HEK293 (cell line): ENCODE measurements at regions not wholly inside any gene's neighbourhood (a gene's known extent, or its start where the extent isn't known, plus 50 kb on each side); places are given as distances from the start of the nearest gene placed in this dataset.

Experiments used
- CTCF ChIA-PET: fragments of 350-600 bp; formaldehyde crosslinking; extraction: SDS; loops from one replicate; lab custom pipeline; 2021; ENCODE audit warnings: antibody characterized with exemption; lab: Yijun Ruan, JAX
- POLR2A ChIA-PET: fragments of 300-600 bp; formaldehyde crosslinking; extraction: SDS; loops from one replicate; lab custom pipeline; 2020; ENCODE audit warnings: antibody characterized with exemption, inconsistent platforms; lab: Yijun Ruan, JAX
- H3K27ac ChIP-seq: fragments of 200-500 bp; sonication (Bioruptor generic); 2 replicates; pipeline ENCODE4 v1.5.1; 2014; ENCODE audit warnings: low read depth, low read length, control low read depth, inconsistent platforms; ENCODE audit errors: extremely low read depth
- H3K36me3 ChIP-seq, 2 experiments: fragments of 200-500 bp in 1 of 2; sonication (Bioruptor generic) in 1 of 2; 1 replicate in 1 of 2; 2 replicates in 1 of 2; pipeline ENCODE4 v1.5.1; 2014 to 2017; ENCODE audit warnings: inconsistent platforms in 2 of 2, low read length in 2 of 2; ENCODE audit not compliant: control insufficient read depth in 2 of 2, insufficient read depth in 1 of 2
- H3K4me1 ChIP-seq: fragments of 200-500 bp; sonication (Bioruptor generic); 2 replicates; pipeline ENCODE4 v1.5.1; 2014; ENCODE audit warnings: mild to moderate bottlenecking, low read length, inconsistent platforms; ENCODE audit not compliant: control insufficient read depth, insufficient read depth
- H3K4me3 ChIP-seq: 2 replicates; pipeline ENCODE4 v1.5.1; 2011; ENCODE audit warnings: low read depth, mild to moderate bottlenecking, control low read depth, low read length, moderate library complexity
- H3K9me3 ChIP-seq: fragments of 200-500 bp; sonication (Bioruptor generic); 2 replicates; pipeline ENCODE4 v1.5.1; 2014; ENCODE audit warnings: low read depth, low read length, inconsistent platforms; ENCODE audit not compliant: control insufficient read depth, insufficient read depth
- EGR2 ChIP-seq: fragments of 450-650 bp; formaldehyde crosslinking; IDR thresholded peaks from 2 replicates; pipeline ENCODE4 v1.5.1; 2016; ENCODE audit warnings: low read depth, missing biosample characterization, missing genetic modification characterization
- GLI4 ChIP-seq: fragments of 450-650 bp; formaldehyde crosslinking; IDR thresholded peaks from 2 replicates; pipeline ENCODE4 v1.5.1; 2016; ENCODE audit warnings: missing biosample characterization, missing genetic modification characterization
- HOXC10 ChIP-seq: sonication (generic); formaldehyde crosslinking; IDR thresholded peaks from 2 replicates; pipeline ENCODE4 v1.8.1; 2023; ENCODE audit warnings: mild to moderate bottlenecking, missing genetic modification reagents
- KLF17 ChIP-seq: fragments of 450-650 bp; formaldehyde crosslinking; IDR thresholded peaks from 2 replicates; pipeline ENCODE4 v1.5.1; 2016; ENCODE audit warnings: missing biosample characterization, missing genetic modification characterization
- MEIS1 ChIP-seq: sonication (generic); formaldehyde crosslinking; IDR thresholded peaks from 2 replicates; pipeline ENCODE4 v1.8.1; 2022; ENCODE audit warnings: missing genetic modification reagents, mild to moderate bottlenecking, borderline replicate concordance
- PRDM1 ChIP-seq: fragments of 450-650 bp; formaldehyde crosslinking; IDR thresholded peaks from 2 replicates; pipeline ENCODE4; 2016; ENCODE audit warnings: missing biosample characterization, missing genetic modification characterization
- PRDM10 ChIP-seq: fragments of 450-650 bp; formaldehyde crosslinking; IDR thresholded peaks from 2 replicates; pipeline ENCODE4 v1.5.1; 2016; ENCODE audit warnings: missing biosample characterization, missing genetic modification characterization
- PRDM6 ChIP-seq: fragments of 450-650 bp; formaldehyde crosslinking; IDR thresholded peaks from 2 replicates; pipeline ENCODE4 v1.5.1; 2017; ENCODE audit warnings: missing biosample characterization, missing genetic modification characterization
- ZBTB8A ChIP-seq: fragments of 450-650 bp; formaldehyde crosslinking; IDR thresholded peaks from 2 replicates; pipeline ENCODE4 v1.5.1; 2016; ENCODE audit warnings: missing biosample characterization, missing genetic modification characterization
- ZFHX2 ChIP-seq: fragments of 450-650 bp; formaldehyde crosslinking; conservative IDR thresholded peaks from 2 replicates; pipeline ENCODE4 v1.5.1; 2016; ENCODE audit warnings: missing biosample characterization, missing genetic modification characterization
- ZNF138 ChIP-seq: fragments of 450-650 bp; formaldehyde crosslinking; IDR thresholded peaks from 2 replicates; pipeline ENCODE4 v1.5.1; 2016; ENCODE audit warnings: missing biosample characterization, missing genetic modification characterization, borderline replicate concordance
- ZNF140 ChIP-seq: fragments of 450-650 bp; formaldehyde crosslinking; IDR thresholded peaks from 2 replicates; pipeline ENCODE4 v1.5.1; 2016; ENCODE audit warnings: missing biosample characterization, missing genetic modification characterization
- ZNF211 ChIP-seq: fragments of 450-650 bp; formaldehyde crosslinking; IDR thresholded peaks from 2 replicates; pipeline ENCODE4 v1.5.1; 2016; ENCODE audit warnings: low read depth, missing biosample characterization, missing genetic modification characterization
- ZNF423 ChIP-seq: fragments of 450-650 bp; formaldehyde crosslinking; IDR thresholded peaks from 2 replicates; pipeline ENCODE4 v1.5.1; 2016; ENCODE audit warnings: missing biosample characterization, missing genetic modification characterization
- ZNF514 ChIP-seq: fragments of 450-650 bp; formaldehyde crosslinking; IDR thresholded peaks from 2 replicates; pipeline ENCODE4 v1.5.1; 2016; ENCODE audit warnings: missing biosample characterization, missing genetic modification characterization
- ZNF560 ChIP-seq: fragments of 450-650 bp; formaldehyde crosslinking; IDR thresholded peaks from 2 replicates; pipeline ENCODE4 v1.5.1; 2017; ENCODE audit warnings: missing biosample characterization, missing genetic modification characterization, borderline replicate concordance
- ZNF76 ChIP-seq: fragments of 450-650 bp; formaldehyde crosslinking; IDR thresholded peaks from 2 replicates; pipeline ENCODE4; 2016; ENCODE audit warnings: low read depth, missing biosample characterization, missing genetic modification characterization, borderline replicate concordance
- ZNF777 ChIP-seq: fragments of 450-650 bp; formaldehyde crosslinking; IDR thresholded peaks from 2 replicates; pipeline ENCODE4 v1.5.1; 2017; ENCODE audit warnings: missing biosample characterization, missing genetic modification characterization, borderline replicate concordance
- ZNF830 ChIP-seq: fragments of 450-650 bp; IDR thresholded peaks from 2 replicates; pipeline ENCODE4 v1.5.0; 2018; ENCODE audit warnings: missing biosample characterization, missing genetic modification characterization, low read depth, mild to moderate bottlenecking, moderate library complexity
- TF ChIP-seq, protein P1 (sequence below): fragments of 450-650 bp; formaldehyde crosslinking; IDR thresholded peaks from 2 replicates; pipeline ENCODE4 v1.5.1; 2016; ENCODE audit warnings: missing biosample characterization, missing genetic modification characterization
- TF ChIP-seq, protein P2 (sequence below): fragments of 450-650 bp; formaldehyde crosslinking; optimal IDR thresholded peaks from 2 replicates; pipeline ENCODE3; 2016; ENCODE audit warnings: missing biosample characterization, mild to moderate bottlenecking, missing genetic modification characterization
- TF ChIP-seq, protein P3 (sequence below): fragments of 450-650 bp; formaldehyde crosslinking; IDR thresholded peaks from 2 replicates; pipeline ENCODE4 v1.5.1; 2016; ENCODE audit warnings: missing biosample characterization, missing genetic modification characterization

GRCh38 chr2:228507870-228508269 lies 326.4 kb upstream of the SPHKAP start:
- Histone ChIP-seq H3K9me3 (no peaks in the 10 kb centered on the region), H3K4me1 (no peaks in the 10 kb centered on the region), H3K36me3 (no peaks in the 10 kb centered on the region), H3K4me3 (no peak overlapping the region), H3K27ac (no peak overlapping the region)
- ChIA-PET CTCF (interaction anchor here (1.7 kb wide), 1 partner anchor 9 kb away, joined by 3 read pairs; no protein-coding TSS in a partner anchor), POLR2A (no interaction called here)
- TF ChIP-seq, protein P1, sequence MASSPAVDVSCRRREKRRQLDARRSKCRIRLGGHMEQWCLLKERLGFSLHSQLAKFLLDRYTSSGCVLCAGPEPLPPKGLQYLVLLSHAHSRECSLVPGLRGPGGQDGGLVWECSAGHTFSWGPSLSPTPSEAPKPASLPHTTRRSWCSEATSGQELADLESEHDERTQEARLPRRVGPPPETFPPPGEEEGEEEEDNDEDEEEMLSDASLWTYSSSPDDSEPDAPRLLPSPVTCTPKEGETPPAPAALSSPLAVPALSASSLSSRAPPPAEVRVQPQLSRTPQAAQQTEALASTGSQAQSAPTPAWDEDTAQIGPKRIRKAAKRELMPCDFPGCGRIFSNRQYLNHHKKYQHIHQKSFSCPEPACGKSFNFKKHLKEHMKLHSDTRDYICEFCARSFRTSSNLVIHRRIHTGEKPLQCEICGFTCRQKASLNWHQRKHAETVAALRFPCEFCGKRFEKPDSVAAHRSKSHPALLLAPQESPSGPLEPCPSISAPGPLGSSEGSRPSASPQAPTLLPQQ, result no peak
- TF ChIP-seq ZNF423 (tag by site-specific recombination), result no peak
- no peak for TF ChIP-seq HOXC10 (CRISPR knock-in tag)
- no peak for TF ChIP-seq KLF17 (tag by site-specific recombination)
- TF ChIP-seq ZNF211 (tag by site-specific recombination), result no peak
- TF ChIP-seq, protein P2, sequence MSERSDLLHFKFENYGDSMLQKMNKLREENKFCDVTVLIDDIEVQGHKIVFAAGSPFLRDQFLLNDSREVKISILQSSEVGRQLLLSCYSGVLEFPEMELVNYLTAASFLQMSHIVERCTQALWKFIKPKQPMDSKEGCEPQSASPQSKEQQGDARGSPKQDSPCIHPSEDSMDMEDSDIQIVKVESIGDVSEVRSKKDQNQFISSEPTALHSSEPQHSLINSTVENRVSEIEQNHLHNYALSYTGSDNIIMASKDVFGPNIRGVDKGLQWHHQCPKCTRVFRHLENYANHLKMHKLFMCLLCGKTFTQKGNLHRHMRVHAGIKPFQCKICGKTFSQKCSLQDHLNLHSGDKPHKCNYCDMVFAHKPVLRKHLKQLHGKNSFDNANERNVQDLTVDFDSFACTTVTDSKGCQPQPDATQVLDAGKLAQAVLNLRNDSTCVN, result no peak
- TF ChIP-seq PRDM1 (tag by site-specific recombination), result no peak
- TF ChIP-seq ZNF140, result no peak
- TF ChIP-seq GLI4 (tag by site-specific recombination), result no peak
- no peak for TF ChIP-seq ZNF76
- TF ChIP-seq MEIS1 (CRISPR knock-in tag), result no peak
- TF ChIP-seq ZNF560 (tag by site-specific recombination), result no peak
- TF ChIP-seq PRDM6 (tag by site-specific recombination), result no peak
- no peak for TF ChIP-seq EGR2 (tag by site-specific recombination)
- no peak for TF ChIP-seq ZNF830 (tag by site-specific recombination)
- no peak for TF ChIP-seq ZNF777 (tag by site-specific recombination)
- TF ChIP-seq ZFHX2 (tag by site-specific recombination), result no peak
- TF ChIP-seq ZBTB8A (tag by site-specific recombination), result no peak

GRCh38 chr2:228507231-228507824 lies 325.8 kb upstream of the SPHKAP start:
- no peaks in the 10 kb centered on the region for H3K4me1 ChIP-seq
- H3K4me3 ChIP-seq, result no peak overlapping the region
- ChIA-PET CTCF (interaction anchor here (1.7 kb wide), 1 partner anchor 9 kb away, joined by 3 read pairs; no protein-coding TSS in a partner anchor), POLR2A (no interaction called here)
- H3K9me3 ChIP-seq, result no peaks in the 10 kb centered on the region
- H3K27ac ChIP-seq, result no peak overlapping the region
- H3K36me3 ChIP-seq, result no peaks in the 10 kb centered on the region
- TF ChIP-seq PRDM10 (tag by site-specific recombination) (no peak), ZNF138 (tag by site-specific recombination) (no peak), ZNF514 (tag by site-specific recombination) (no peak)
- TF ChIP-seq, protein P3, sequence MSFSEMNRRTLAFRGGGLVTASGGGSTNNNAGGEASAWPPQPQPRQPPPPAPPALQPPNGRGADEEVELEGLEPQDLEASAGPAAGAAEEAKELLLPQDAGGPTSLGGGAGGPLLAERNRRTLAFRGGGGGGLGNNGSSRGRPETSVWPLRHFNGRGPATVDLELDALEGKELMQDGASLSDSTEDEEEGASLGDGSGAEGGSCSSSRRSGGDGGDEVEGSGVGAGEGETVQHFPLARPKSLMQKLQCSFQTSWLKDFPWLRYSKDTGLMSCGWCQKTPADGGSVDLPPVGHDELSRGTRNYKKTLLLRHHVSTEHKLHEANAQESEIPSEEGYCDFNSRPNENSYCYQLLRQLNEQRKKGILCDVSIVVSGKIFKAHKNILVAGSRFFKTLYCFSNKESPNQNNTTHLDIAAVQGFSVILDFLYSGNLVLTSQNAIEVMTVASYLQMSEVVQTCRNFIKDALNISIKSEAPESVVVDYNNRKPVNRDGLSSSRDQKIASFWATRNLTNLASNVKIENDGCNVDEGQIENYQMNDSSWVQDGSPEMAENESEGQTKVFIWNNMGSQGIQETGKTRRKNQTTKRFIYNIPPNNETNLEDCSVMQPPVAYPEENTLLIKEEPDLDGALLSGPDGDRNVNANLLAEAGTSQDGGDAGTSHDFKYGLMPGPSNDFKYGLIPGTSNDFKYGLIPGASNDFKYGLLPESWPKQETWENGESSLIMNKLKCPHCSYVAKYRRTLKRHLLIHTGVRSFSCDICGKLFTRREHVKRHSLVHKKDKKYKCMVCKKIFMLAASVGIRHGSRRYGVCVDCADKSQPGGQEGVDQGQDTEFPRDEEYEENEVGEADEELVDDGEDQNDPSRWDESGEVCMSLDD (tag by site-specific recombination), result no peak
